Activated CD4-positive, alpha-beta T cell treated with anti-CD3 and anti-CD28 coated beads, Interleukin-10, Interleukin-2, amounts not matched to agents 100 ng/mL and 50 ng/mL, durations not matched to agents 16 hours and 8 hours (primary cell): ENCODE measurements at regions not wholly inside any gene's neighbourhood (a gene's known extent, or its start where the extent isn't known, plus 50 kb on each side); places are given as distances from the start of the nearest gene placed in this dataset.

Experiments used
- DNase-seq: peaks from one replicate; pipeline ENCODE4 v3.0.0-alpha.2; 2020

GRCh38 chrX:122434942-122435341 lies 749.1 kb upstream of the GRIA3 start:
- no peak for DNase-seq

GRCh38 chrX:122439831-122440230 lies 744.2 kb upstream of the GRIA3 start:
- no peak for DNase-seq

GRCh38 chrX:122440832-122441231 lies 743.2 kb upstream of the GRIA3 start:
- DNase-seq = no peak

- no peak for DNase-seq
These were observed 742.6 kb upstream of the GRIA3 start for GRCh38 chrX:122441451-122441850.

- no peak for DNase-seq
These were observed 738.6 kb upstream of the GRIA3 start for GRCh38 chrX:122445466-122445865.

- no peak for DNase-seq
These were observed 719.7 kb upstream of the GRIA3 start for GRCh38 chrX:122464341-122464740.

GRCh38 chrX:122475306-122475705 lies 708.8 kb upstream of the GRIA3 start:
- no peak for DNase-seq

GRCh38 chrX:122500556-122500955 lies 683.5 kb upstream of the GRIA3 start:
- no peak for DNase-seq

- no peak for DNase-seq
These were observed 682.4 kb upstream of the GRIA3 start for GRCh38 chrX:122501652-122502051.

GRCh38 chrX:122504026-122504425 lies 680.1 kb upstream of the GRIA3 start:
- no peak for DNase-seq

GRCh38 chrX:122512561-122513072 lies 671.5 kb upstream of the GRIA3 start:
- DNase-seq = no peak

- no peak for DNase-seq
These were observed 666.3 kb upstream of the GRIA3 start for GRCh38 chrX:122517786-122518185.

- no peak for DNase-seq
These were observed 638.3 kb upstream of the GRIA3 start for GRCh38 chrX:122545778-122546177.

- DNase-seq = no peak
These were observed 637.8 kb upstream of the GRIA3 start for GRCh38 chrX:122546269-122546668.

GRCh38 chrX:122552286-122552800 lies 631.7 kb upstream of the GRIA3 start:
- DNase-seq = no peak

GRCh38 chrX:122555925-122556324 lies 628.2 kb upstream of the GRIA3 start:
- DNase-seq = no peak

- DNase-seq = no peak
These were observed 618.1 kb upstream of the GRIA3 start for GRCh38 chrX:122565952-122566351.

- no peak for DNase-seq
These were observed 617.7 kb upstream of the GRIA3 start for GRCh38 chrX:122566401-122566800.

GRCh38 chrX:122567911-122568310 lies 616.2 kb upstream of the GRIA3 start:
- DNase-seq = no peak

- no peak for DNase-seq
These were observed 611.6 kb upstream of the GRIA3 start for GRCh38 chrX:122572461-122572860.

- DNase-seq = no peak
These were observed 605.0 kb upstream of the GRIA3 start for GRCh38 chrX:122579036-122579435.

- DNase-seq = no peak
These were observed 604.6 kb upstream of the GRIA3 start for GRCh38 chrX:122579526-122579925.

- no peak for DNase-seq
These were observed 601.7 kb upstream of the GRIA3 start for GRCh38 chrX:122582280-122582974.

- no peak for DNase-seq
These were observed 601.1 kb upstream of the GRIA3 start for GRCh38 chrX:122582975-122583305.

GRCh38 chrX:122583551-122583950 lies 600.5 kb upstream of the GRIA3 start:
- DNase-seq = no peak
